ENCODE measurements at regions not wholly inside any gene's neighbourhood (a gene's known extent, or its start where the extent isn't known, plus 50 kb on each side); places are given as distances from the start of the nearest gene placed in this dataset.
"Not testable (repeated sequence)": the region's sequence is repeated elsewhere in the genome, so short reads cannot be mapped to it uniquely, and the experiment has no call there.

- DNase-seq (ENCODE audit: low read depth): not testable (repeated sequence)
These were observed 304.2 kb downstream of the GOLGA6L6 start for GRCh38 chr15:20237256-20238020.

- DNase-seq (ENCODE audit: low read depth): not testable (repeated sequence)
These were observed 305.9 kb downstream of the GOLGA6L6 start for GRCh38 chr15:20235728-20236127.

GRCh38 chr15:20234006-20234540, 307.5 kb downstream of the GOLGA6L6 start:
- DNase-seq (ENCODE audit: low read depth): not testable (repeated sequence)

GRCh38 chr15:20232457-20232856, 309.1 kb downstream of the GOLGA6L6 start:
- DNase-seq (ENCODE audit: low read depth): not testable (repeated sequence)

GRCh38 chr15:20230656-20231055, 310.9 kb downstream of the GOLGA6L6 start:
- DNase-seq (ENCODE audit: low read depth): not testable (repeated sequence)

- DNase-seq (ENCODE audit: low read depth): not testable (repeated sequence)
These were observed 312.8 kb downstream of the GOLGA6L6 start for GRCh38 chr15:20228791-20229190.

GRCh38 chr15:20227119-20227853, 314.3 kb downstream of the GOLGA6L6 start:
- not testable (repeated sequence) for DNase-seq (ENCODE audit: low read depth)

- not testable (repeated sequence) for DNase-seq (ENCODE audit: low read depth)
These were observed 315.1 kb downstream of the GOLGA6L6 start for GRCh38 chr15:20226531-20226930.

- DNase-seq (ENCODE audit: low read depth): not testable (repeated sequence)
These were observed 320.5 kb downstream of the GOLGA6L6 start for GRCh38 chr15:20221063-20221462.

GRCh38 chr15:20219171-20219570, 322.4 kb downstream of the GOLGA6L6 start:
- DNase-seq (ENCODE audit: low read depth): not testable (repeated sequence)

GRCh38 chr15:20215700-20216099, 325.9 kb downstream of the GOLGA6L6 start:
- DNase-seq (ENCODE audit: low read depth): not testable (repeated sequence)

GRCh38 chr15:20214101-20214500, 327.5 kb downstream of the GOLGA6L6 start:
- not testable (repeated sequence) for DNase-seq (ENCODE audit: low read depth)

GRCh38 chr15:20211508-20211907, 330.1 kb downstream of the GOLGA6L6 start:
- DNase-seq (ENCODE audit: low read depth): not testable (repeated sequence)

GRCh38 chr15:20209973-20210372, 331.6 kb downstream of the GOLGA6L6 start:
- not testable (repeated sequence) for DNase-seq (ENCODE audit: low read depth)

GRCh38 chr15:20207607-20208006, 334.0 kb downstream of the GOLGA6L6 start:
- not testable (repeated sequence) for DNase-seq (ENCODE audit: low read depth)

- DNase-seq (ENCODE audit: low read depth): not testable (repeated sequence)
These were observed 334.4 kb downstream of the GOLGA6L6 start for GRCh38 chr15:20207198-20207597.

- not testable (repeated sequence) for DNase-seq (ENCODE audit: low read depth)
These were observed 337.3 kb downstream of the GOLGA6L6 start for GRCh38 chr15:20204177-20204866.

- DNase-seq (ENCODE audit: low read depth): not testable (repeated sequence)
These were observed 337.9 kb downstream of the GOLGA6L6 start for GRCh38 chr15:20203649-20204150.

- not testable (repeated sequence) for DNase-seq (ENCODE audit: low read depth)
These were observed 346.9 kb downstream of the GOLGA6L6 start for GRCh38 chr15:20194591-20195198.

GRCh38 chr15:20192982-20193929, 348.3 kb downstream of the GOLGA6L6 start:
- not testable (repeated sequence) for DNase-seq (ENCODE audit: low read depth)
